ENCODE measurements at regions not wholly inside any gene's neighbourhood (a gene's known extent, or its start where the extent isn't known, plus 50 kb on each side); places are given as distances from the start of the nearest gene placed in this dataset.

GRCh38 chr2:63755965-63756364 lies 85.7 kb upstream of the UGP2 start:
- Mint-ChIP-seq H3K4me3 (no peak overlapping the region), H3K36me3 (ENCODE audit: low read depth) (peaks cover 8% of the 10 kb centered on the region; the same call in 2 of the 3 replicates), H3K9me3 (peaks cover 3% of the 10 kb centered on the region; the same call in 1 of the 3 replicates), H3K4me1 (peaks cover 9% of the 10 kb centered on the region), H3K27ac (no peak overlapping the region), H3K27me3 (ENCODE audit: insufficient read depth, low read depth, poor library complexity) (peaks cover 3% of the 10 kb centered on the region)
- Histone ChIP-seq H2AFZ (no peak overlapping the region), H3K4me1 (ENCODE audit: insufficient read depth) (peaks cover 4% of the 10 kb centered on the region; the same call in 1 of the 2 replicates), H3K27ac (ENCODE audit: low read depth) (no peak overlapping the region), H3K4me2 (no peak overlapping the region), H3K4me3 (no peak overlapping the region), H3K27me3 (ENCODE audit: insufficient read depth) (no peaks in the 10 kb centered on the region), H3K79me2 (replicated peaks; ENCODE audit: insufficient read depth) (no peaks in the 10 kb centered on the region), H3F3A (replicated peaks; ENCODE audit: low read depth) (no peaks in the 10 kb centered on the region), H3K9me2 (ENCODE audit: insufficient read depth) (peaks cover 20% of the 10 kb centered on the region; the same call in 1 of the 2 replicates), H3K36me3 (ENCODE audit: insufficient read depth) (no peaks in the 10 kb centered on the region), H4K20me1 (replicated peaks; ENCODE audit: insufficient read depth) (no peaks in the 10 kb centered on the region)
- ATAC-seq (no peak), DNase-seq (ENCODE audit: low spot score) (no peak)
- TF ChIP-seq CTCF (conservative IDR thresholded peaks at IDR 0.05; ENCODE audit: low read depth in 2 of 2) (no peak), JUNB (IDR thresholded peaks at IDR 0.05; ENCODE audit: unreplicated experiment) (no peak), EZH2phosphoT487 (IDR thresholded peaks at IDR 0.05; ENCODE audit: unreplicated experiment) (no peak), CREB1 (CRISPR knock-in tag; IDR thresholded peaks at IDR 0.05; ENCODE audit: low read depth) (no peak), ZNF114 (CRISPR knock-in tag; IDR thresholded peaks at IDR 0.05) (no peak), EZH2 (IDR thresholded peaks at IDR 0.05; ENCODE audit: low read depth, unreplicated experiment) (no peak), NANOG (IDR thresholded peaks at IDR 0.05; ENCODE audit: borderline replicate concordance) (no peak), ETS1 (IDR thresholded peaks at IDR 0.05) (no peak), REST (IDR thresholded peaks at IDR 0.05; ENCODE audit: unreplicated experiment) (no peak), ZNF462 (CRISPR knock-in tag; IDR thresholded peaks at IDR 0.05) (no peak), ZNF331 (CRISPR knock-in tag; IDR thresholded peaks at IDR 0.05; ENCODE audit: low read depth) (no peak), STAT1 (IDR thresholded peaks at IDR 0.05; ENCODE audit: unreplicated experiment) (no peak), POLR2AphosphoS5 (IDR thresholded peaks at IDR 0.05; ENCODE audit: low read depth) (no peak)

Measured in GM23338 (cell line).